Fibroblast of pulmonary artery (primary cell): ENCODE measurements at regions not wholly inside any gene's neighbourhood (a gene's known extent, or its start where the extent isn't known, plus 50 kb on each side); places are given as distances from the start of the nearest gene placed in this dataset.
"Not testable (repeated sequence)": the region's sequence is repeated elsewhere in the genome, so short reads cannot be mapped to it uniquely, and the experiment has no call there.

Source experiments
- DNase-seq: peaks from one replicate; pipeline ENCODE4 v3.0.0-alpha.2; 2010; ENCODE audit warnings: low read depth
- H3K4me3 ChIP-seq: replicated peaks from 2 replicates; pipeline ENCODE4 v1.5.1; 2011; ENCODE audit warnings: low read depth, mild to moderate bottlenecking, control low read depth, low read length, moderate library complexity
- CTCF ChIP-seq: IDR thresholded peaks from 2 replicates; pipeline ENCODE4 v1.5.1; 2011; ENCODE audit warnings: mild to moderate bottlenecking, control low read depth, low read length, inconsistent platforms; ENCODE audit errors: missing control alignments

- TF ChIP-seq CTCF, result no peak
These were observed 203.7 kb upstream of the SDK2 start for GRCh38 chr17:73847952-73848351.

GRCh38 chr17:73850426-73850825 lies 206.2 kb upstream of the SDK2 start:
- no peak for TF ChIP-seq CTCF
- no peak for DNase-seq
- H3K4me3 ChIP-seq, result no peak overlapping the region

More at GRCh38 chr17:73847952-73848351, 203.7 kb upstream of the SDK2 start:
- DNase-seq, result no peak
- no peak overlapping the region for H3K4me3 ChIP-seq

GRCh38 chr17:73851091-73851490 lies 206.8 kb upstream of the SDK2 start:
- no peak for TF ChIP-seq CTCF
- H3K4me3 ChIP-seq, result no peak overlapping the region
- no peak for DNase-seq

DNA sequence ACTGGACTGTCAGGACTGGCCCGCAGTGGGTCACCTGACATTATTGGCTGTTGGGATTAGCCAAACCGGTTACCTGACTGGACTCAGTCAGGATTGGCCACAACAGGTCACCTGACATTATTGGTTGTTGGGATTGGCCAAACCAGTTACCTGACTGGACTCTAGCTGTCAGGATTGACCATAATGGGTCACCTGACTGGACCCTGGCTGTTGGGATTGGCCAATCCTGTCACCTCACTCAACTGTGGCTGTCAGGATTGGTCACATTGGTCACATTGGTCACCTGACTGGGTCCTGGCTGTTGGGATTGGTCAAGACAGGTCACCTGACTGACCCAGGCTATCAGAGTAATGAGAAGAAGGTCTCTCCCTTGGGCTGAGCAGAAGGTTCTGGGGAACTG lies 207.7 kb upstream of the SDK2 start:
- TF ChIP-seq CTCF, result no peak
- DNase-seq, result no peak
- H3K4me3 ChIP-seq, result no peak overlapping the region

DNA sequence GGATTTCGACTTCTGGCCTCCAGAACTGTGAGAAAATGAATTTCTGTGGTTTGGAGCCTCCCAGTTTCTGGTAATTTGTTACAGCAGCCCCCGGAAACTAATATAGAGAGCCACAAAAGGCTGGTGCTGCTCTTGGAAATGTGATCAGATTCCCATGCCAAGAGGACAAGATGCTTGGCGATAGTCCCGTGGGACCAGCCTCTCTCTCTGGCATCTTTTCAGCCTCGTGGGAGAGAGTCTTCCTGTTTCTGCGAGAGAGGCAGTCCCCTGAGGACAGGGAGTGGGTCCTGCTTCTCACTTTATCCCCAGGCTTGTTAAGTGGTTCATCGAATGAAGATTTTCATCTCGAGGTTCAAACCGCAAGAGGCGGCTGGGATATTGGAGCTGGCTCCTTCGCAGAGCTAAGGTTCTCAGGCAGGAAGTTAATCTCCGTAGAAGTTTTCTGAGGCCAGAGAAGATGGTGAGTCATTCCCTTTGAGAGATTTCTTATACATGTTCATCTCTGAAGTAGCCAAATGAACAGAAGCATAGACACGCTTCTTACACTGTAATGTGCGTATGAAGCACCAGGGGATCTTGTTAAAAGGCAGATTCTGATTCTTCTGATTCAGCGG lies 211.6 kb upstream of the SDK2 start:
- TF ChIP-seq CTCF, result no peak
- H3K4me3 ChIP-seq, result no peak overlapping the region
- DNase-seq, result peak; percentile 1

DNA sequence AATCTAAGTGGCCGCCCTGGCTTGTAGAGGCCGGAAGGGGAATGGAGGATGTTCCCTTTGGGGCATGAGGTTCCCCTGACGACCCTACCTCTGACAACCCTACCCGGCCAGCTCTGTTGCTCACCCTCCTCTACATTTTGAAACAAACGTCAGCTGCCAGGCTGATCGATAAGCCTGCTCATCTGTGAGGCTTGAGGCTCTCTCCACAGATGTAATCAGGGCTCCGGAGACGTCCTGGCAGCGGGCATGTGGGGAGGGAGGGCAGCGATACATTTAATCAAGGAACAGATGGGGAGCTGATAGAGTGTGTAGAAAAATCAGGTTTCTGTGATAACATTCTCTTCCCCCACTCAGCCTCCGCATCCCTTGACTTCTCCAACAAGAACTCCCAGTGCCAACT lies 212.3 kb upstream of the SDK2 start:
- no peak for TF ChIP-seq CTCF
- H3K4me3 ChIP-seq, result no peak overlapping the region
- DNase-seq, result no peak

DNA sequence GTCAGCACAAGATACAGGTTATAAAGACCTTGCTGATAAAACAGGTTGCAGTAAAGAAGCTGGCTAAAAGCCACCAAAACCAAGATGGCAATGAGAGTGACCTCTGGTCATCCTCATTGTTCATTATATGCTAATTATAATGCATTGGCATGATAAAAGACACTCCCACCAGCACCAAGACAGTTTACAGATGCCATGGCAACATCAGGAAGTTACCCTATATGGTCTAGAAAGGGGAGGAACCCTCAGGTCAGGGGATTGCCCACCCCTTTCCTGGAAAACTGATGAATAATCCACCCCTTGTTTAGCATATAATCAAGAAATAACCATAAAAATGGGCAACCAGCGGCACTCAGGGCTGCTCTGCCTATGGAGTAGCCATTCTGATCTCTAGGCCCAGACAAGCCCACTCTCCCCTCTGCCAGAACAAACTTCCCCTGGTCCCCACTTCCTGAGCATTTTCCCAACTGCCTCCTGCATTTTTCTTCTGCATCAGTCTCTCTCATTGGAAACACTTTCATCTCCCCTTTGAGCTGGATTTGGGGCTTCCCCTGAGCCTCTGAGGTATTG lies 215.3 kb upstream of the SDK2 start:
- DNase-seq, H3K4me3 ChIP-seq: not testable (repeated sequence)
